Umbilical cord (tissue), 1 donor: ENCODE measurements at regions not wholly inside any gene's neighbourhood (a gene's known extent, or its start where the extent isn't known, plus 50 kb on each side); places are given as distances from the start of the nearest gene placed in this dataset.

Experiments
- DNase-seq: peaks from one replicate; pipeline ENCODE4 v3.0.0-alpha.2; 2015; ENCODE audit warnings: low spot score

DNA sequence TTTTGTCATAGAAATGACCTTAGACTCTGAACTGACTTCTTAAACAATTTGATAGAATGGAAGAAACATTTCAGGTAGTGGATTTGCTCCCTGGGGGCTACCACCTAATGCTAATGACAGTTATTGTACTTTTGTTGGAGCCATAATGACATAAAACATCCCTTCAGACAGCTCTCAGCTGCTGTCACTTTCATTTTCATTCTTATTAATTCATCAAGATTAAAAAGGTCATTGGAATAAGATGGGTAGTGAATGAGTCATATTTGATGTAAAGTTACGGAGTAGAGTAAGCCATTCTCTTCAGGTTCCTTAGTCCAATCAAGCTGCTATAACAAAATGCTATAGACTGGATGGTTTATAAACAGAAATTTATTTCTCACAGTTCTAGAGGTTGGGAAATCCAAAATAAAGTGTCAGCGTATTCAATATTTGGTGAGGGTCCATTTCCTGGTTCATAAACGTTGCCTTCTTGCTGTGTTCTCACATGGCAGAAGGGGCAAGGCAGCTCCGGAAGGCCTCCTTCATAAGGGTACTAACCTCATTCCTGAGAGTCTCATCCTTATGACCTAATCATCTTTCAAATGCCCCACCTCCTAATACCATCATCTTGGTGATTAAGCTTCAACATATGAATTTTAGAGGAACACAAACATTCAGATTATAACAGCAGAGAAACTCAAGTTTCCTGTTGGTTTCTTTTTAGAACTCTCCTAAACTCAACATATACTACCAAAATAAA lies 268.5 kb downstream of the ARAP2 start:
- no peak for DNase-seq

GRCh38 chr4:35978551-35978950 lies 265.8 kb downstream of the ARAP2 start:
- no peak for DNase-seq

- DNase-seq, result no peak
These were observed 262.0 kb downstream of the ARAP2 start for GRCh38 chr4:35982318-35982717.

GRCh38 chr4:35986537-35986936 lies 257.8 kb downstream of the ARAP2 start:
- no peak for DNase-seq

DNA sequence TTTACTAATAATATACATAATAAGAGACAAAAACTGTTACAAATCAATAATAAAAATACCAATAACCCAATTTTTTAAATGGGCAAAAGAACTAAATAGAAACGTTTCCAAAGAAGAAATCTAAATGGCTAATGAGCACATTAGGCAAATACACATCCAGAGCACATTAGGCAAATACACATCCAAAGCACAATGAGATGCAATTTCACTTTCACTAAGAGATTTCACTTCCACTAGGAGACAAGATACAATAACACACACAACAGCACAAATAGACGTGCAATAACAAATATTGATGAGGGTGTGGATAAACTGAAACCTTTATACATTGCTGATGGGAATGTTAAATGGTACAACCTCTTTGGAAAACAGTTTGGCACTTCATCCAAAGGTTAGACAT lies 250.7 kb downstream of the ARAP2 start:
- DNase-seq, result no peak

DNA sequence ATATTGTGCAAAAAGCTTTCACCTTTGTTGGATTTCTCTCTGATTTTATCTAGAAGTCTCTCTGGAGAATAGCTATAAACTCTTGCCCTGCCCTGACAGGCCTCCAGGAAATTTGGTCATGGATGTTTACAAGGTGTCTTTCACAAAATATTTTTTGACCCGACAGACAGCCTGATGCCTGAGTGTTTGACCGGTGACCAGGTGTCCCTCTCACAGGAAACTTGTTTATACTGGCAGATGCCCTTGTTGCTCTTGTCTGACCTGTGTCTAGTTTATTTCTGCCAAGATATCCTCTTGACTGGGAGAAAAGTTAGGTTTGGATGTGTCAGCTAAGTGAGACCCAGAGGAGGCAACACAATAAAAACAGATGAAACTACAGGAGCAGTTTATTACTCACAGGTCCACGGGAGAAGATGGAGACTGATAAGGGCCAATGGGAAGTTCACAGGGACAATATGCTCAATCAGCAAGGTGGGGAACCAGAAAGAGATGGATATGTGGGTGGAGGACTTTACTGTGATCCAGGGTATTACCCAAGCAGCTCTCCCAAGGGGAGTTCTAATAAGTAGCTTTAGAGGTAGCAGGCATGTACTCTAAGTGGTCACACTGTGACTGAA lies 243.3 kb downstream of the ARAP2 start:
- DNase-seq, result no peak

DNA sequence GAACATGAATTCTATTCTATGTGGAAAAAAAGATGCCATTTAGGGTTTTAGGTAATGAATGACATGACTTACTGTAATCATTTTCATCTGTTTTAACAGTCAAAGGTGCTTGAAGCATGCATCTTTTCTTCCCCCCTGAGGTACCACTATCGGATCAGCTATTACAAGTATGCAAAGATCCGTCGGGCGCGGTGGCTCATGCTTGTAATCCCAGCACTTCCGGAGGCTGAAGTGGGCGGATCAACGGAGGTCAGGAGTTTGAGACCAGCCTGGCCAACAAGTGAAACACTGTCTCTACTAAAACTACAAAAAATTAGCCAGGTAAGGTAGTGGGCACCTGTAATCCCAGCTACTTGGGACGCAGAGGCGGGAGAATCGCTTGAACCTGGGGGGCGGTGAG lies 241.3 kb downstream of the ARAP2 start:
- no peak for DNase-seq

DNA sequence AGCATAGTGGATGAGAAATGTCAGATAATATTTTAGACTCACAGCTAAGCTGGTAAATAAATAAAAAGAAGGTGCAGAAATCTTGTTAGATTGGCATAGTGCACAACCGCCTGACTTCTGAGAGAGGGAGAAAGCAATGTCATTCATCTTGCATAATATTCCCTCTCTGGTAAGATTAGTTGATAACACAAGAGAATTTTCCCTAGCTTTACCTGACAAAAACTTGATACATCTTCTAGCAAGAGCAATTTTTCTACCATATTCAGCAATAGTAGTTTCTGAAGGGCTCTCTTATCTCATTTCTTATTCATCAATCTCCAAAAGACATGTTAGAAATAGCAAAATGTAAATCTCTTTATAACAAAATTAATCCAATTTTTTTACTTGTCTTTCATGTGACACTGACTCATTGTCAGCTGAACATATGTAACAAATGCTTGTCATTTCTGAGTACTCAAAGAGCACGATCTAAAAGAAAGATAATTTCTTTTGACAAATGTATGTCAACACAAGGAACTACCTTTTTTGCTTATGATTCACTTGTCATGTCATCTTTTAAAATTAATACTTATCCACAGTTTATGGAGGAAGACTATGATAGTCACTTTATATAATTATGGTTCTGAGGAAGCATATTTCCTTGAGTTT lies 240.0 kb downstream of the ARAP2 start:
- DNase-seq, result no peak

DNA sequence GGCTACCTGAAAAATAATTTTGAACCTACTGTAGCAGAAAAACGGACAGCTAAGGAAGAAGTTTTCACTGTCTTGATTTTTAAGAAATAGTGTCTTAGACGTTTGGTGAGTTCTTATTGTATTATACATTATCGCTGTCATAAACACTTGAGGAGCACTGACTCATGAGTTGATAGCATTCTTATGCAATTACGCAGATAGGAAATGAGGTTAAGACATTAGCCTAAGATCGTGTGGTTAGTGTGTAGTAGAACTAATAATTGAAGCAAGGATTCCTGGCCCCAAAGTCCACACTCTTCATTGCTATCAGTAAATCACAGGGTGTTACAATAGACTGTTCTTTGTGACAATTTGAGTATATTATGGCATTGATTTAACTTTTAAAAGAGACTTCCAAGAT lies 238.1 kb downstream of the ARAP2 start:
- DNase-seq, result no peak

GRCh38 chr4:36010397-36010929 lies 233.9 kb downstream of the ARAP2 start:
- DNase-seq, result no peak

DNA sequence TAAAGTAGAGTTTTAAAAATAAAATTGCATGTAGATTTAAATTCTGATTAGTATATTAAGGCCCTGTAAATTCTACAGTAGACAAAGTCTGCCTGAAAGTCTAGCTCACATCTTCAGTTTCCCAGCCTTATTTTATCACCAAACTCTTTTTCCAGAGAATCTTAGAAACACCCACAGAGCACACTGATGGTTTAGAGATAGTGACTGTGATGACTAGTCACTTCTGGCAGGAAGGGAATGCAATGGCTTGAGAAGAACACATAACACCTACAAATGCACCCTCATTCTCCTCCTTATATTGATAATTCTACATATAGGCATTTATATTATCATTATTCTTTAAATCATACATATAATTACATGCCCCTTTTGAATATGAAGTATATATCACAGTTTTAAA lies 232.9 kb downstream of the ARAP2 start:
- DNase-seq, result no peak

DNA sequence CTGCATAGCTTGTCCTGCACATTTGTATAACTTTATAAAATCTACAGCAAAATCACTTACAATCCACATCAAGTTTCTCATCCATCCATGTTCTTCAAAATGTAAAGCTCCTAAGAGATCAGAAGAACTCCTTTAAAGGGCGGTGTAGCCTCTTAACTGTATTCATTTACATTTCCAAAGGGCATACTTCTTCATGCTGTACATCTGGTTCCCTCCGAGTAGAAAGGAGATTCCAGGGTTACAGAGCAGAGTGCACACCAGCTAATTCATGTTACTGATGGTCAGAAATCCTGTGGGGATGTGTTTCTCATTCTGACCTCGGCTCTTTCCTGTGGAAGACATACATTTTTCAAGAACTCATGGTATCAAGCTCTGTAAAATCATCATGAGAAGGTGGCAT lies 231.8 kb downstream of the ARAP2 start:
- DNase-seq, result no peak

GRCh38 chr4:36013206-36013605 lies 231.1 kb downstream of the ARAP2 start:
- DNase-seq, result no peak
